Stimulated activated CD4-positive, alpha-beta T cell treated with anti-CD3 and anti-CD28 coated beads, Interleukin-12 subunit alpha, Interleukin-12 subunit beta, amount 100 ng/mL, for 48 hours (primary cell): ENCODE measurements at regions not wholly inside any gene's neighbourhood (a gene's known extent, or its start where the extent isn't known, plus 50 kb on each side); places are given as distances from the start of the nearest gene placed in this dataset.

Experiments
- DNase-seq, 3 donors: peaks; one replicate each; pipeline ENCODE4 v3.0.0-alpha.2; 2020; ENCODE audit warnings: low read depth in 2 of 3, low spot score in 1 of 3

GRCh38 chr20:57880571-57880892, 170.7 kb upstream of the PMEPA1 start:
- DNase-seq = no peak

GRCh38 chr20:57879779-57880570, 170.2 kb upstream of the PMEPA1 start:
- DNase-seq = no peak

GRCh38 chr20:57879437-57879778, 169.6 kb upstream of the PMEPA1 start:
- no peak for DNase-seq

- DNase-seq = no peak
Observed at GRCh38 chr20:57878786-57879424, 169.1 kb upstream of the PMEPA1 start.

GRCh38 chr20:57877995-57878394, 168.2 kb upstream of the PMEPA1 start:
- DNase-seq = no peak

GRCh38 chr20:57877131-57877824, 167.5 kb upstream of the PMEPA1 start:
- no peak for DNase-seq

GRCh38 chr20:57876163-57876562, 166.3 kb upstream of the PMEPA1 start:
- DNase-seq = no peak

- no peak for DNase-seq
Observed at GRCh38 chr20:57874141-57874540, 164.3 kb upstream of the PMEPA1 start.

GRCh38 chr20:57872816-57873409, 163.1 kb upstream of the PMEPA1 start:
- no peak for DNase-seq

GRCh38 chr20:57871237-57871632, 161.4 kb upstream of the PMEPA1 start:
- DNase-seq = no peak

GRCh38 chr20:57870597-57871236, 160.9 kb upstream of the PMEPA1 start:
- DNase-seq = no peak

GRCh38 chr20:57869951-57870315, 160.1 kb upstream of the PMEPA1 start:
- no peak for DNase-seq

- DNase-seq = no peak
Observed at GRCh38 chr20:57869291-57869950, 159.6 kb upstream of the PMEPA1 start.

GRCh38 chr20:57868310-57868709, 158.5 kb upstream of the PMEPA1 start:
- DNase-seq = no peak

GRCh38 chr20:57867807-57868206, 158.0 kb upstream of the PMEPA1 start:
- no peak for DNase-seq

- no peak for DNase-seq
Observed at GRCh38 chr20:57867181-57867803, 157.5 kb upstream of the PMEPA1 start.

GRCh38 chr20:57866250-57867106, 156.7 kb upstream of the PMEPA1 start:
- no peak for DNase-seq

GRCh38 chr20:57865266-57865665, 155.5 kb upstream of the PMEPA1 start:
- no peak for DNase-seq

- no peak for DNase-seq
Observed at GRCh38 chr20:57860576-57860975, 150.8 kb upstream of the PMEPA1 start.

GRCh38 chr20:57857969-57858368, 148.2 kb upstream of the PMEPA1 start:
- DNase-seq = no peak
